ENCODE measurements at regions not wholly inside any gene's neighbourhood (a gene's known extent, or its start where the extent isn't known, plus 50 kb on each side); places are given as distances from the start of the nearest gene placed in this dataset.

- no peak for DNase-seq (ENCODE audit: low read depth in 2 of 2, low spot score in 1 of 2)
Observed at GRCh38 chr2:147712051-147712450, 132.8 kb upstream of the ACVR2A start.

GRCh38 chr2:147711031-147711430, 133.8 kb upstream of the ACVR2A start:
- no peak for DNase-seq (ENCODE audit: low read depth in 2 of 2, low spot score in 1 of 2)

- no peak for DNase-seq (ENCODE audit: low read depth in 2 of 2, low spot score in 1 of 2)
Observed at GRCh38 chr2:147709655-147710054, 135.2 kb upstream of the ACVR2A start.

GRCh38 chr2:147703171-147703570, 141.7 kb upstream of the ACVR2A start:
- no peak for DNase-seq (ENCODE audit: low read depth in 2 of 2, low spot score in 1 of 2)

GRCh38 chr2:147698166-147698565, 146.7 kb upstream of the ACVR2A start:
- DNase-seq (ENCODE audit: low read depth in 2 of 2, low spot score in 1 of 2): no peak

GRCh38 chr2:147696426-147696825, 148.4 kb upstream of the ACVR2A start:
- DNase-seq (ENCODE audit: low read depth in 2 of 2, low spot score in 1 of 2): no peak

- no peak for DNase-seq (ENCODE audit: low read depth in 2 of 2, low spot score in 1 of 2)
Observed at GRCh38 chr2:147689220-147689909, 155.5 kb upstream of the ACVR2A start.

- DNase-seq (ENCODE audit: low read depth in 2 of 2, low spot score in 1 of 2): no peak
Observed at GRCh38 chr2:147688242-147688641, 156.6 kb upstream of the ACVR2A start.

- no peak for DNase-seq (ENCODE audit: low read depth in 2 of 2, low spot score in 1 of 2)
Observed at GRCh38 chr2:147686365-147686764, 158.5 kb upstream of the ACVR2A start.

- no peak for DNase-seq (ENCODE audit: low read depth in 2 of 2, low spot score in 1 of 2)
Observed at GRCh38 chr2:147684903-147685302, 159.9 kb upstream of the ACVR2A start.

- DNase-seq (ENCODE audit: low read depth in 2 of 2, low spot score in 1 of 2): no peak
Observed at GRCh38 chr2:147683380-147683779, 161.4 kb upstream of the ACVR2A start.

GRCh38 chr2:147681093-147681492, 163.7 kb upstream of the ACVR2A start:
- DNase-seq (ENCODE audit: low read depth in 2 of 2, low spot score in 1 of 2): no peak

- no peak for DNase-seq (ENCODE audit: low read depth in 2 of 2, low spot score in 1 of 2)
Observed at GRCh38 chr2:147679955-147680531, 164.8 kb upstream of the ACVR2A start.

GRCh38 chr2:147679191-147679954, 165.5 kb upstream of the ACVR2A start:
- DNase-seq (ENCODE audit: low read depth in 2 of 2, low spot score in 1 of 2): no peak

- no peak for DNase-seq (ENCODE audit: low read depth in 2 of 2, low spot score in 1 of 2)
Observed at GRCh38 chr2:147665105-147665504, 179.7 kb upstream of the ACVR2A start.

GRCh38 chr2:147663962-147664361, 180.9 kb upstream of the ACVR2A start:
- DNase-seq (ENCODE audit: low read depth in 2 of 2, low spot score in 1 of 2): no peak

- no peak for DNase-seq (ENCODE audit: low read depth in 2 of 2, low spot score in 1 of 2)
Observed at GRCh38 chr2:147663153-147663961, 181.5 kb upstream of the ACVR2A start.

- no peak for DNase-seq (ENCODE audit: low read depth in 2 of 2, low spot score in 1 of 2)
Observed at GRCh38 chr2:147662221-147662620, 182.6 kb upstream of the ACVR2A start.

GRCh38 chr2:147660680-147661079, 184.1 kb upstream of the ACVR2A start:
- DNase-seq (ENCODE audit: low read depth in 2 of 2, low spot score in 1 of 2): no peak

GRCh38 chr2:147659051-147659450, 185.8 kb upstream of the ACVR2A start:
- DNase-seq (ENCODE audit: low read depth in 2 of 2, low spot score in 1 of 2): no peak

All from stimulated activated CD8-positive, alpha-beta memory T cell treated with anti-CD3 and anti-CD28 coated beads, Interleukin-4, amount 100 ng/mL, for 1 hour (primary cell).